ENCODE measurements at regions not wholly inside any gene's neighbourhood (a gene's known extent, or its start where the extent isn't known, plus 50 kb on each side); places are given as distances from the start of the nearest gene placed in this dataset.
"Not testable (repeated sequence)": the region's sequence is repeated elsewhere in the genome, so short reads cannot be mapped to it uniquely, and the experiment has no call there.

- H4K20me1 ChIP-seq (ENCODE audit: insufficient read depth, low read length); intact Hi-C loops (cut with micrococcal nuclease); H3K9ac ChIP-seq (ENCODE audit: low read depth, low read length); H3K4me2 ChIP-seq (ENCODE audit: low read depth, low read length); H2AFZ ChIP-seq (replicated peaks; ENCODE audit: low read length, poor library complexity); CTCF ChIA-PET; H4K91ac ChIP-seq (ENCODE audit: insufficient read depth, low read depth, low read length); H3K9me1 ChIP-seq (ENCODE audit: insufficient read depth, low read length); H2BK20ac ChIP-seq (ENCODE audit: low read depth, low read length); ATAC-seq (ENCODE audit: low read depth); H2BK5ac ChIP-seq (ENCODE audit: low read depth, low read length, poor library complexity, severe bottlenecking); H3K27ac ChIP-seq (ENCODE audit: insufficient read depth, low read length); H2AK5ac ChIP-seq (ENCODE audit: low read depth, low read length); H2AK9ac ChIP-seq (replicated peaks; ENCODE audit: low read depth, low read length, poor library complexity); H3K27me3 ChIP-seq (ENCODE audit: control insufficient read depth, insufficient read depth, low read length); H4K5ac ChIP-seq (ENCODE audit: low read depth, low read length); H3K4ac ChIP-seq (ENCODE audit: low read depth, low read length); H2BK120ac ChIP-seq (ENCODE audit: low read depth, low read length); H3K4me3 ChIP-seq (ENCODE audit: insufficient read depth, low read depth, low read length); H3K4me1 ChIP-seq (ENCODE audit: control insufficient read depth, insufficient read depth, low read length); H4K8ac ChIP-seq (ENCODE audit: low read depth in 2 of 2, low read length in 2 of 2); H3K36me3 ChIP-seq (ENCODE audit: control insufficient read depth, insufficient read depth, low read length); BruUV-seq (replicated peaks); H3K9me3 ChIP-seq (ENCODE audit: control insufficient read depth, insufficient read depth, low read length); H3K56ac ChIP-seq (ENCODE audit: extremely low read depth, insufficient read depth, low read length); H3K18ac ChIP-seq (ENCODE audit: low read depth, low read length); H2BK15ac ChIP-seq (ENCODE audit: low read depth, low read length); H3K23ac ChIP-seq (ENCODE audit: low read depth, low read length); H3K79me1 ChIP-seq (ENCODE audit: low read depth in 1 of 2, low read length in 2 of 2); H3K14ac ChIP-seq (replicated peaks; ENCODE audit: low read depth, low read length); in situ Hi-C loops (cut with MboI; ENCODE audit: low sequenced_read_pairs); POLR2A ChIA-PET (ENCODE audit: unreplicated experiment); dilution Hi-C loops (cut with HindIII; ENCODE audit: low sequenced_read_pairs, unreplicated experiment); DNase-seq: not testable (repeated sequence)
- no CpG with 5 or more reads among the region's 4 CpGs for WGBS, 2 experiments (ENCODE audit: extremely low coverage in 2 of 2, insufficient read length in 1 of 2)
Observed at GRCh38 chr6:19584207-19584606, 253.0 kb upstream of the ID4 start.

Data from IMR-90 (cell line).